SK-N-SH treated with all-trans-retinoic acid at 6 μM for 48 hours (cell line): ENCODE measurements at regions not wholly inside any gene's neighbourhood (a gene's known extent, or its start where the extent isn't known, plus 50 kb on each side); places are given as distances from the start of the nearest gene placed in this dataset.

ENCODE experiments used
- ESRRG ChIP-seq: fragments of 250-450 bp; sonication (Bioruptor Pico); IDR thresholded peaks from 2 replicates; pipeline ENCODE4 v1.6.1; 2021; ENCODE audit warnings: mild to moderate bottlenecking
- OSR1 ChIP-seq: fragments of 250-450 bp; sonication (Bioruptor Pico); IDR thresholded peaks from 2 replicates; pipeline ENCODE4 v1.8.0; 2022; ENCODE audit warnings: moderate library complexity, mild to moderate bottlenecking, inconsistent platforms
- ZC3H10 ChIP-seq: fragments of 250-450 bp; sonication (Bioruptor Pico); IDR thresholded peaks from 2 replicates; pipeline ENCODE4 v1.5.1; 2021; ENCODE audit warnings: mild to moderate bottlenecking, moderate library complexity
- ZFP30 ChIP-seq: fragments of 450-650 bp; formaldehyde crosslinking; IDR thresholded peaks from 2 replicates; pipeline ENCODE4 v1.5.0; 2022; ENCODE audit warnings: mild to moderate bottlenecking, moderate library complexity
- TF ChIP-seq, protein P1 (sequence below): fragments of 250-450 bp; sonication (Bioruptor Pico); IDR thresholded peaks from 2 replicates; pipeline ENCODE4 v1.8.0; 2021; ENCODE audit warnings: low read depth, mild to moderate bottlenecking, moderate library complexity, borderline replicate concordance

DNA sequence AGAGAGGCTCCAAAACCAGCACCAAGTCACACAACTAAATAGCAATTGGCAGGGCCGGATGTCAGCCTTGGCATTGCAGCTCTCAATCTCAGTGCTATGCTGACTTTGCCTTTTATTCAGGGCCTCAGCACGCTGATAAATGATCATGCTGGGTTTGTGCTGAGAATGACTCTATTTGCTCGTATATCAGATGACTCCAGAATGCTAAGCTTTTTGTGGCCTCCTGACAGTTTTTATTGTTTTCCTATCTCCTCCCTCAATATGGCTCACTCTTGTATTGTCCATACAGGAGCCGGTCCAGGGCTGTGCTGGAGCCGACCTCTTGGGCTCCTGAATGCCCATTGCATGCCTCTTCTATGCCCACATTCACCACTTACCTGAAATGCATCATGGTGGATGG, 211.0 kb downstream of the EFNB2 start:
- TF ChIP-seq OSR1 (no peak), ESRRG (no peak), ZFP30 (no peak), ZC3H10 (CRISPR knock-in tag) (no peak)
- TF ChIP-seq, protein P1, sequence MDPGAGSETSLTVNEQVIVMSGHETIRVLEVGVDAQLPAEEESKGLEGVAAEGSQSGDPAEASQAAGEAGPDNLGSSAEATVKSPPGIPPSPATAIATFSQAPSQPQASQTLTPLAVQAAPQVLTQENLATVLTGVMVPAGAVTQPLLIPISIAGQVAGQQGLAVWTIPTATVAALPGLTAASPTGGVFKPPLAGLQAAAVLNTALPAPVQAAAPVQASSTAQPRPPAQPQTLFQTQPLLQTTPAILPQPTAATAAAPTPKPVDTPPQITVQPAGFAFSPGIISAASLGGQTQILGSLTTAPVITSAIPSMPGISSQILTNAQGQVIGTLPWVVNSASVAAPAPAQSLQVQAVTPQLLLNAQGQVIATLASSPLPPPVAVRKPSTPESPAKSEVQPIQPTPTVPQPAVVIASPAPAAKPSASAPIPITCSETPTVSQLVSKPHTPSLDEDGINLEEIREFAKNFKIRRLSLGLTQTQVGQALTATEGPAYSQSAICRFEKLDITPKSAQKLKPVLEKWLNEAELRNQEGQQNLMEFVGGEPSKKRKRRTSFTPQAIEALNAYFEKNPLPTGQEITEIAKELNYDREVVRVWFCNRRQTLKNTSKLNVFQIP (CRISPR knock-in tag): no peak
